H9 (cell line): ENCODE measurements at regions not wholly inside any gene's neighbourhood (a gene's known extent, or its start where the extent isn't known, plus 50 kb on each side); places are given as distances from the start of the nearest gene placed in this dataset.

Experiments used
- DNase-seq: peaks from one replicate; pipeline ENCODE4 v3.0.0-alpha.2; 2017
- H2AFZ ChIP-seq: one replicate; pipeline ENCODE4 v1.6.1; 2013; ENCODE audit warnings: mild to moderate bottlenecking, low read length, control low read depth, moderate library complexity
- H2AK5ac ChIP-seq: 2 replicates; pipeline ENCODE4 v1.6.1; 2013; ENCODE audit warnings: low read length, control low read depth, mixed read lengths; ENCODE audit not compliant: insufficient read length
- H2BK120ac ChIP-seq: one replicate; pipeline ENCODE4 v1.6.1; 2013; ENCODE audit warnings: low read depth, mild to moderate bottlenecking, low read length, control low read depth, inconsistent platforms; ENCODE audit not compliant: poor library complexity, severe bottlenecking
- H2BK12ac ChIP-seq: 2 replicates; pipeline ENCODE4 v1.6.1; 2013; ENCODE audit warnings: low read length, control low read depth, mixed read lengths, low read depth; ENCODE audit not compliant: insufficient read length
- H2BK15ac ChIP-seq: 2 replicates; pipeline ENCODE4 v1.6.1; 2013; ENCODE audit warnings: low read depth, low read length, control low read depth
- H2BK20ac ChIP-seq: one replicate; pipeline ENCODE4 v1.6.1; 2013; ENCODE audit warnings: low read depth, mild to moderate bottlenecking, low read length, control low read depth, inconsistent platforms; ENCODE audit not compliant: poor library complexity, severe bottlenecking
- H2BK5ac ChIP-seq: 2 replicates; pipeline ENCODE4 v1.6.1; 2013; ENCODE audit warnings: low read length, control low read depth, mixed read lengths; ENCODE audit not compliant: insufficient read length
- H3K14ac ChIP-seq: 2 replicates; pipeline ENCODE4 v1.6.1; 2013; ENCODE audit warnings: low read length, control low read depth; ENCODE audit not compliant: insufficient read depth
- H3K18ac ChIP-seq: 2 replicates; pipeline ENCODE4 v1.6.1; 2013; ENCODE audit warnings: low read depth, mild to moderate bottlenecking, mixed read lengths, low read length, control low read depth; ENCODE audit not compliant: insufficient read length
- H3K23ac ChIP-seq: 2 replicates; pipeline ENCODE4 v1.6.1; 2013; ENCODE audit warnings: low read length, control low read depth, mixed read lengths, low read depth; ENCODE audit not compliant: insufficient read length
- H3K23me2 ChIP-seq: 2 replicates; pipeline ENCODE4 v1.6.1; 2013; ENCODE audit warnings: low read depth, mild to moderate bottlenecking, mixed read lengths, low read length, control low read depth; ENCODE audit not compliant: insufficient read length, poor library complexity, severe bottlenecking
- H3K27ac ChIP-seq: 2 replicates; pipeline ENCODE4 v1.5.1; 2013; ENCODE audit warnings: low read length, control low read depth, mixed read lengths, low read depth; ENCODE audit not compliant: insufficient read length
- H3K27me3 ChIP-seq: 2 replicates; pipeline ENCODE4 v1.6.1; 2013; ENCODE audit warnings: low read length, control low read depth, inconsistent platforms; ENCODE audit not compliant: insufficient read depth
- H3K4ac ChIP-seq: 2 replicates; pipeline ENCODE4 v1.6.1; 2013; ENCODE audit warnings: low read depth, mild to moderate bottlenecking, control low read depth, inconsistent platforms, low read length, moderate library complexity
- H3K4me1 ChIP-seq: 2 replicates; pipeline ENCODE4 v1.6.1; 2013; ENCODE audit warnings: low read length, control low read depth, inconsistent platforms; ENCODE audit not compliant: insufficient read depth
- H3K4me2 ChIP-seq: 2 replicates; pipeline ENCODE4 v1.6.1; 2013; ENCODE audit warnings: low read length, control low read depth, mixed read lengths; ENCODE audit not compliant: insufficient read length, insufficient read depth
- H3K56ac ChIP-seq: 2 replicates; pipeline ENCODE4 v1.6.1; 2013; ENCODE audit warnings: low read depth, mild to moderate bottlenecking, mixed read lengths, low read length, control low read depth; ENCODE audit not compliant: insufficient read length
- H3K79me1 ChIP-seq: 2 replicates; pipeline ENCODE4 v1.6.1; 2013; ENCODE audit warnings: low read depth, mild to moderate bottlenecking, moderate library complexity, low read length, control low read depth, inconsistent platforms; ENCODE audit not compliant: insufficient read depth, poor library complexity, severe bottlenecking
- H3K79me2 ChIP-seq: 2 replicates; pipeline ENCODE4 v1.6.1; 2013; ENCODE audit warnings: low read length, control low read depth, inconsistent platforms; ENCODE audit not compliant: insufficient read depth
- H3K9ac ChIP-seq: 2 replicates; pipeline ENCODE4 v1.6.1; 2013; ENCODE audit warnings: low read length, control low read depth, mixed read lengths; ENCODE audit not compliant: insufficient read length; ENCODE audit errors: extremely low read depth
- H3K9me3 ChIP-seq: one replicate; pipeline ENCODE4 v1.6.1; 2013; ENCODE audit warnings: low read depth, low read length, inconsistent platforms; ENCODE audit not compliant: control insufficient read depth
- H3T11ph ChIP-seq: one replicate; pipeline ENCODE4 v1.6.1; 2013; ENCODE audit warnings: mild to moderate bottlenecking, low read length, control low read depth, inconsistent platforms
- H4K20me1 ChIP-seq: one replicate; pipeline ENCODE4 v1.6.1; 2013; ENCODE audit not compliant: control insufficient read depth, insufficient read length, insufficient read depth
- H4K5ac ChIP-seq: 2 replicates; pipeline ENCODE4 v1.6.1; 2013; ENCODE audit warnings: low read depth, mild to moderate bottlenecking, mixed read lengths, low read length, control low read depth; ENCODE audit not compliant: insufficient read length
- H4K8ac ChIP-seq: replicated peaks from 2 replicates; pipeline ENCODE4 v1.6.1; 2013; ENCODE audit warnings: low read length, control low read depth, mixed read lengths, low read depth; ENCODE audit not compliant: insufficient read length
- H4K91ac ChIP-seq: 2 replicates; pipeline ENCODE4 v1.6.1; 2013; ENCODE audit warnings: low read depth, mild to moderate bottlenecking, moderate library complexity, mixed read lengths, low read length, control low read depth; ENCODE audit not compliant: insufficient read length
- H3K27ac Mint-ChIP-seq, 3 experiments: 2 replicates in 2 of 3; 3 replicates in 1 of 3; pipeline ENCODE4 v1.8.0; 2020 to 2021; ENCODE audit warnings: mixed read lengths in 3 of 3, mild to moderate bottlenecking in 1 of 3, moderate library complexity in 1 of 3
- H3K27me3 Mint-ChIP-seq: 2 replicates; pipeline ENCODE4 v1.8.0; 2021; ENCODE audit warnings: low read depth, mild to moderate bottlenecking, moderate library complexity, mixed read lengths
- H3K36me3 Mint-ChIP-seq, 3 experiments: 2 replicates in 2 of 3; 3 replicates in 1 of 3; pipeline ENCODE4 v1.8.0; 2020 to 2021; ENCODE audit warnings: low read depth in 3 of 3, mixed read lengths in 3 of 3; ENCODE audit not compliant: insufficient read depth in 1 of 3
- H3K4me1 Mint-ChIP-seq, 2 experiments: 2 replicates each; pipeline ENCODE4 v1.8.0; 2020; ENCODE audit warnings: mixed read lengths in 2 of 2
- H3K4me3 Mint-ChIP-seq, 2 experiments: 2 replicates in 1 of 2; 3 replicates in 1 of 2; pipeline ENCODE4 v1.8.0; 2020 to 2021; ENCODE audit warnings: mild to moderate bottlenecking in 2 of 2, mixed read lengths in 2 of 2, moderate library complexity in 1 of 2
- H3K9me3 Mint-ChIP-seq, 2 experiments: 2 replicates in 1 of 2; 3 replicates in 1 of 2; pipeline ENCODE4 v1.8.0; 2020; ENCODE audit warnings: mild to moderate bottlenecking in 2 of 2, mixed read lengths in 2 of 2, moderate library complexity in 1 of 2
- WGBS: extraction: QIAGEN DNeasy Blood & Tissue Kit; methylation state at CpG from one replicate; pipeline ENCODE4 v1.1.7; 2013; ENCODE audit warnings: missing lambda C conversion rate, low lambda C conversion rate, mixed read lengths; ENCODE audit not compliant: insufficient read length; ENCODE audit errors: extremely low coverage; 5-methylcytosine and 5-hydroxymethylcytosine counted together
- TF ChIP-seq, protein P1 (sequence below): fragments of 200-600 bp; sonication (generic); conservative IDR thresholded peaks from 3 replicates; pipeline ENCODE4 v1.8.0; 2021; ENCODE audit warnings: antibody characterized with exemption, mild to moderate bottlenecking

DNA sequence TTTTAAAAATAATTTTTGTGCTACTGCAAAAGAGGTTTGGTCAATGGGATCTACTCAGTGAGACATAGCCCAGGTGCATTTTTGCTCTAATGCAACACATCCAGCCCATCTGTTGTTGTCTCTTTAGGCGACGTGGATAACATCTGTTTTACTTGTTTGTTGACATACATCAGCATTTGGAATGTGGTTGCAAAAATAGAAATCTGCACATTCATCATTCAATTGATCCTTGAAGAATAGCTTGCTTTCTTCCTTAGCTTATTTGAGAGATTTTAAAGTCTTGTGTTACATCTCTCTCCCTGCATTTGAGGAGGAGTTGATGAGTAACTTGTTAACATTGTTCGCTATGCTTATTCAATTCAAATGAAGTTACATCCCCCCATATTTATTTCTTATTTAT is 1202.3 kb downstream of the NSUN3 start:
- TF ChIP-seq, protein P1, sequence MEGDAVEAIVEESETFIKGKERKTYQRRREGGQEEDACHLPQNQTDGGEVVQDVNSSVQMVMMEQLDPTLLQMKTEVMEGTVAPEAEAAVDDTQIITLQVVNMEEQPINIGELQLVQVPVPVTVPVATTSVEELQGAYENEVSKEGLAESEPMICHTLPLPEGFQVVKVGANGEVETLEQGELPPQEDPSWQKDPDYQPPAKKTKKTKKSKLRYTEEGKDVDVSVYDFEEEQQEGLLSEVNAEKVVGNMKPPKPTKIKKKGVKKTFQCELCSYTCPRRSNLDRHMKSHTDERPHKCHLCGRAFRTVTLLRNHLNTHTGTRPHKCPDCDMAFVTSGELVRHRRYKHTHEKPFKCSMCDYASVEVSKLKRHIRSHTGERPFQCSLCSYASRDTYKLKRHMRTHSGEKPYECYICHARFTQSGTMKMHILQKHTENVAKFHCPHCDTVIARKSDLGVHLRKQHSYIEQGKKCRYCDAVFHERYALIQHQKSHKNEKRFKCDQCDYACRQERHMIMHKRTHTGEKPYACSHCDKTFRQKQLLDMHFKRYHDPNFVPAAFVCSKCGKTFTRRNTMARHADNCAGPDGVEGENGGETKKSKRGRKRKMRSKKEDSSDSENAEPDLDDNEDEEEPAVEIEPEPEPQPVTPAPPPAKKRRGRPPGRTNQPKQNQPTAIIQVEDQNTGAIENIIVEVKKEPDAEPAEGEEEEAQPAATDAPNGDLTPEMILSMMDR: no peak
- no peak overlapping the region for H3K14ac ChIP-seq
- peaks cover 3 to 11% of the 10 kb centered on the region in 2 experiments for H3K4me1 Mint-ChIP-seq

More for the DNA sequence above, 1202.3 kb downstream of the NSUN3 start:
- H3K9ac ChIP-seq: no peak overlapping the region
- H3K9me3 ChIP-seq: no peaks in the 10 kb centered on the region
- H3T11ph ChIP-seq: no peak overlapping the region
- H3K23ac ChIP-seq: no peak overlapping the region
- H4K91ac ChIP-seq: no peak overlapping the region
- no peak overlapping the region for H2BK5ac ChIP-seq
- no peak overlapping the region for H2BK120ac ChIP-seq
- no peak overlapping the region for H2BK12ac ChIP-seq
- H3K27ac Mint-ChIP-seq: no peak overlapping the region
- H4K5ac ChIP-seq: no peak overlapping the region
- H3K27me3 Mint-ChIP-seq: no peaks in the 10 kb centered on the region
- H3K79me1 ChIP-seq: no peaks in the 10 kb centered on the region
- no peak overlapping the region for H4K8ac ChIP-seq
- H2AFZ ChIP-seq: no peak overlapping the region
- H3K9me3 Mint-ChIP-seq: peaks cover 0 to 3% of the 10 kb centered on the region in 2 experiments; a peak in 2 of 5 replicates
- H3K36me3 Mint-ChIP-seq: peaks cover 0 to 5% (median 4%) of the 10 kb centered on the region in 3 experiments; a peak in 2 of 7 replicates
- no peak overlapping the region for H3K18ac ChIP-seq
- no peak overlapping the region for H3K56ac ChIP-seq
- no CpG with 5 or more reads among the region's 3 CpGs for WGBS
- H3K23me2 ChIP-seq: no peaks in the 10 kb centered on the region
- H2BK20ac ChIP-seq: no peak overlapping the region
- H3K79me2 ChIP-seq: no peaks in the 10 kb centered on the region
- no peak overlapping the region for H2BK15ac ChIP-seq
- DNase-seq: no peak
- no peak overlapping the region for H2AK5ac ChIP-seq
- H4K20me1 ChIP-seq: no peaks in the 10 kb centered on the region
- no peak overlapping the region for H3K27ac ChIP-seq
- H3K4me1 ChIP-seq: no peaks in the 10 kb centered on the region
- no peak overlapping the region for H3K4ac ChIP-seq
- H3K4me2 ChIP-seq: no peak overlapping the region
- no peak overlapping the region for H3K4me3 Mint-ChIP-seq
- no peaks in the 10 kb centered on the region for H3K27me3 ChIP-seq
